ENCODE measurements at regions not wholly inside any gene's neighbourhood (a gene's known extent, or its start where the extent isn't known, plus 50 kb on each side); places are given as distances from the start of the nearest gene placed in this dataset.

DNA sequence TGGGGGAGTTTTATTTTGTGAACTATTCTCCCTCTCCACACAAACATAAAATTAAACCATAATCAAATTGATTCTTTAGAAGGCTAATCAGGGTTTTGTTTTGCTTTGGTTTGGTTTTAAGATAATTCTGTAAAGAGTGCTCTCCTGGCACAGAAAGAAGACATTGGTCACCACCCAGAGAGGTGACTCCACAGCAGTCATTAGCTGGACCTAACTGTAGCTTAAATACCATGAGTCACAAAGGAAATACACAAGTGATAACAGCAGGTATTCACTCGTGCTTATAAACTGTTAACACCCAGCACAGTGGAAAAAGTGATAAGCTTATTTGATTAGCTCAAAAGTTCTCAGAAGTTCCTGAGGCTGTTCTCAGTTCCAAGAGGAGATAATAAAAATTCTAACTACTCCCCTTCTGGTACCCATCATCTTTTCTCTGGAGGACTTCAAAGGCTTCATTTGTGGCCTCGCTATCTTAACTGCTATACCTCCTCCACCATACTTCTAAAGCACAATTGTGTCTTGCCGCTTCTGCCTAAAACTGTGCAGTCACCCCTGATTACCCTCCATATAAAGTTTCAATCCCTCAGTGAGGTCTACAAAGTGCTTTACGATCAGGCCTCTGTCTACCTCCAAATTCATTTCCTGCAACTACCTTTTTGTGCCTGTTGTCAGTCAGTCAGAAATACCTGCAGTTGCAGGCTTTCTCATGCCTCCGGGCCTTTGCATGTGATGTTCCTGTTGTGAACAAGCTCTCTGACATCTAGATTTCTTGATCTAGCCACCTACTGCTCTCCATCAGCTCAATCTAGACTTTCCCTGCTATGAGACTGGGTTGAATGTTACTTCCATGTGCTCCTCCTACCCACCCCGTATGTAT lies 201.1 kb downstream of the SAMD5 start:
- no peak for DNase-seq (ENCODE audit: low read depth)
- TF ChIP-seq, protein P1, sequence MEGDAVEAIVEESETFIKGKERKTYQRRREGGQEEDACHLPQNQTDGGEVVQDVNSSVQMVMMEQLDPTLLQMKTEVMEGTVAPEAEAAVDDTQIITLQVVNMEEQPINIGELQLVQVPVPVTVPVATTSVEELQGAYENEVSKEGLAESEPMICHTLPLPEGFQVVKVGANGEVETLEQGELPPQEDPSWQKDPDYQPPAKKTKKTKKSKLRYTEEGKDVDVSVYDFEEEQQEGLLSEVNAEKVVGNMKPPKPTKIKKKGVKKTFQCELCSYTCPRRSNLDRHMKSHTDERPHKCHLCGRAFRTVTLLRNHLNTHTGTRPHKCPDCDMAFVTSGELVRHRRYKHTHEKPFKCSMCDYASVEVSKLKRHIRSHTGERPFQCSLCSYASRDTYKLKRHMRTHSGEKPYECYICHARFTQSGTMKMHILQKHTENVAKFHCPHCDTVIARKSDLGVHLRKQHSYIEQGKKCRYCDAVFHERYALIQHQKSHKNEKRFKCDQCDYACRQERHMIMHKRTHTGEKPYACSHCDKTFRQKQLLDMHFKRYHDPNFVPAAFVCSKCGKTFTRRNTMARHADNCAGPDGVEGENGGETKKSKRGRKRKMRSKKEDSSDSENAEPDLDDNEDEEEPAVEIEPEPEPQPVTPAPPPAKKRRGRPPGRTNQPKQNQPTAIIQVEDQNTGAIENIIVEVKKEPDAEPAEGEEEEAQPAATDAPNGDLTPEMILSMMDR (IDR thresholded peaks at IDR 0.05; ENCODE audit: control insufficient read depth, extremely low read depth, insufficient read depth): no peak
- H3K4me3 ChIP-seq (ENCODE audit: low read depth, low read length): no peak overlapping the region

DNA sequence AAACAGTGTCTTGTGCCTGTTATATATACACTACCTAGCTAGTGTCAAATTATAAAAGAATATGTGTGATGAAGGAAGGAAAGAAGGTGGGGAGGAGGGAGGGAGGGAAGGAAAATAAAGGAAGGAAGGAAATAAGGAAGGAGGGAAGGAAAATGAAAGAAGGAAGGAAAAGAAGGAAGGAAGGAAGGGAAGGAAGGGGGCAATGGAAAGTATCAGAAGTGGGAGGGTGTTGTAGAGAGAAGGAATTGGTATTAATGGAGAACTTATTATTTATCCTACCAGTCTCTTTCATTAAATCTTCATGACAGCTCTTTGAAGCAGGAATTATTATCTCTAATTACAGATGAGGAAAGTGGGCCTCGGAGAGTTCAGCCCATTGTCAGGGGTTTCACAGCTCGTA lies 202.4 kb downstream of the SAMD5 start:
- TF ChIP-seq, protein P1 (IDR thresholded peaks at IDR 0.05; ENCODE audit: control insufficient read depth, extremely low read depth, insufficient read depth): no peak
- no peak for DNase-seq (ENCODE audit: low read depth)
- no peak overlapping the region for H3K4me3 ChIP-seq (ENCODE audit: low read depth, low read length)

DNA sequence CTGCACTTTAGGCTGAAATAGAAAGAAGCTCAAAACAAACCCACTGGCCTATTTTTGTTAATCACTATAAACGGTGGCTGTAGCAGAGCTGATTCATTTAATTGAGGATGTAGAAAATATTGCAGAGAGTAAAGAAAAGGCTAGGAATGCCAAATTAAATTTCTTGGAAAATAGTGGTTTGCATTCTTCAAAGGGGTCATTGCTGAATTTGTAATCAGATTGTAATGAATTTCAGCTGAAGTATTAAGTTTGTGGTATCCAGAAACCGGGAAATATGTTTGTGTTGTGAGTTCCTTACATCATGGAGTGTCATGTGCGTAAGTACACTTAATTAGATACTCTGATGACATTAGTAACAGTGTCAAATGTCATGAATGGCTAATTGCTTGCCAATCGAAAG lies 203.0 kb downstream of the SAMD5 start:
- H3K4me3 ChIP-seq (ENCODE audit: low read depth, low read length): no peak overlapping the region
- TF ChIP-seq, protein P1 (IDR thresholded peaks at IDR 0.05; ENCODE audit: control insufficient read depth, extremely low read depth, insufficient read depth): no peak
- DNase-seq (ENCODE audit: low read depth): no peak

DNA sequence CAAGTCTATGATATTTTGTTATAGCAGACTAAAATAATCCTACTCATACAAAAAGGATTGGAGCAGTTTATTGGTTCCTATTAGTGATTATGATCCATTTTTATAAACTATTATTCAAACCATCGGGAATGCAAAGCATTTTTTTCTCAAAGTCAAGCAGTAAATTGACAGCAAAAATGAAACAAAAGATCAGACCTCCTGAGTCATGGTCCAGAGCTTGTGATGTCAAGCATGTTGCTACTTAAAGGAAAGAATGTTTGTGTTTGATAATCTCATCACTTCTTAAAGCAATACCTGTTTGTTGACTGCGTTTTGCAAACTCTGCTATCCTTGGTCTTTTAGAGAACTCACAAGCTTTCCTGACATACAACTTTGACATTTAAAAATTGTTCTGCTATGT lies 204.4 kb downstream of the SAMD5 start:
- no peak for DNase-seq (ENCODE audit: low read depth)
- TF ChIP-seq, protein P1 (IDR thresholded peaks at IDR 0.05; ENCODE audit: control insufficient read depth, extremely low read depth, insufficient read depth): no peak
- no peak overlapping the region for H3K4me3 ChIP-seq (ENCODE audit: low read depth, low read length)

DNA sequence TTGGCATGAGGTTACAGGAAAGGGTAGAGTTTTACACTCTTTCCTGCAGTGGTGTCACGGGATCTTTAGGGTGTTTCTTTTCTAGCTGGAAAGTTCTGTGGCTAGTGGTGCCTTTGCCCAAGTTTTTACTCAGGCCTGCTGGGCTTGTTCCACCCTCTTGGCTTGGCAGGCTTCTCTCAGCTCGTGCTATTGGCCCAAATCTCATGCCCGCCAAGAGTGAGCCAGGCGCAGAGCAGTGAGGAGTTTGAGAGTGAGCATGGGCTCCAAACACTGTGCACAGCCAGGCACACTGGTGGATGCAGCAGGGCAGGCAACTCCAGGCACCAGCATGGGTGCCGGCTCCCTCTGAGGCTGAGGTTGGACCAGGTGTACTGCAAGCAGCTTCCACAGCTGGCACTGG lies 206.5 kb downstream of the SAMD5 start:
- no peak overlapping the region for H3K4me3 ChIP-seq (ENCODE audit: low read depth, low read length)
- DNase-seq (ENCODE audit: low read depth): no peak
- TF ChIP-seq, protein P1 (IDR thresholded peaks at IDR 0.05; ENCODE audit: control insufficient read depth, extremely low read depth, insufficient read depth): no peak

DNA sequence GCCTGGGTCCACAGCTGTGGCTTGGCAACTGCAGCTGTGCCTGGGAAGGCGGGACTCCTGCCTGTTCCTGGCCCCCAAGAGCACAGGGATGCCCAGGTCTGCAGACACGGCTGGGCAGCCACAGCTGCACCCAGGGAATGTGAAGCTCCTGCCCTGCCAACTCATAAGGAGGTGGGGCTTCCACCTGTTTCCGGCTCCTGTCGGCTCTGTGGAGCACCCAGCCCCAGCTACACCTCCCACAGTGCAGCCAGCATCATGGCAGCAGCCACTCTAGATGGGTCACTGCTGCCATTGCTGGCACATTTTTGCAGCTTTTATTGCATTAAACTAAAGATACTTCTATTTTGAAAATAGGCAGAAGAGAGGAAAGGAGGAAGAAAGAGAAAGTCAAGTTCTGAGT lies 207.9 kb downstream of the SAMD5 start:
- no peak for DNase-seq (ENCODE audit: low read depth)
- no peak overlapping the region for H3K4me3 ChIP-seq (ENCODE audit: low read depth, low read length)
- TF ChIP-seq, protein P1 (IDR thresholded peaks at IDR 0.05; ENCODE audit: control insufficient read depth, extremely low read depth, insufficient read depth): no peak

DNA sequence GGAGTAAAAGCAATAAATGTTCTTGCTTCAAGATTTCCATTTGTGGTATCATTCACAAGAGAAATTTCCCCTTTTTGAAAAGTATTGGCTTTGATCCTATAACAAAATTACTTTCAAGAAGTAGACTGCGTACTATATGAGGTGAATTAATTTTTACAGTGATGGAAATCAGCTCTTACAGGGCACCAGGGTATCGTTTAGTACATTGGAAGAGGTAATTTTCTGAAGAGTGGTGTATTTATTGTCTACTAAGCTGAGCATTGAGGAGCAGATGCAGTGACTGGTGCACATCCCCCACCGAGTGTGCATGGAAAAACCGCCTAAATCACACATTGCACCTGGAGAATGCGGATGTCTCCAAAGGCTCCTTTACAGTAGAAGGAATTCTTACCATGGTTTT lies 209.5 kb downstream of the SAMD5 start:
- TF ChIP-seq, protein P1 (IDR thresholded peaks at IDR 0.05; ENCODE audit: control insufficient read depth, extremely low read depth, insufficient read depth): no peak
- DNase-seq (ENCODE audit: low read depth): no peak
- no peak overlapping the region for H3K4me3 ChIP-seq (ENCODE audit: low read depth, low read length)

Measured in LNCaP clone FGC (cell line).